Stimulated activated CD4-positive, alpha-beta T cell treated with anti-CD3 and anti-CD28 coated beads, Interleukin-4, amount 100 ng/mL, for 24 hours (primary cell): ENCODE measurements at regions not wholly inside any gene's neighbourhood (a gene's known extent, or its start where the extent isn't known, plus 50 kb on each side); places are given as distances from the start of the nearest gene placed in this dataset.
"Not testable (repeated sequence)": the region's sequence is repeated elsewhere in the genome, so short reads cannot be mapped to it uniquely, and the experiment has no call there.

Experiments
- DNase-seq: peaks from one replicate; pipeline ENCODE4 v3.0.0-alpha.2; 2020

GRCh38 chr4:12555011-12555410, 929.1 kb downstream of the RAB28 start:
- DNase-seq = no peak

- DNase-seq = no peak
Measured at GRCh38 chr4:12548678-12549077, 935.5 kb downstream of the RAB28 start.

- DNase-seq = no peak
Measured at GRCh38 chr4:12545812-12546211, 938.3 kb downstream of the RAB28 start.

- no peak for DNase-seq
Measured at GRCh38 chr4:12538162-12538561, 946.0 kb downstream of the RAB28 start.

- DNase-seq = no peak
Measured at GRCh38 chr4:12534684-12535083, 949.5 kb downstream of the RAB28 start.

GRCh38 chr4:12519426-12519825, 964.7 kb downstream of the RAB28 start:
- DNase-seq = no peak

- DNase-seq = no peak
Measured at GRCh38 chr4:12507868-12508481, 976.2 kb downstream of the RAB28 start.

- DNase-seq = no peak
Measured at GRCh38 chr4:12500409-12500808, 983.7 kb downstream of the RAB28 start.

GRCh38 chr4:12499693-12500092, 984.4 kb downstream of the RAB28 start:
- DNase-seq = no peak

- DNase-seq = no peak
Measured at GRCh38 chr4:12495211-12495610, 988.9 kb downstream of the RAB28 start.

GRCh38 chr4:12492730-12493393, 991.3 kb downstream of the RAB28 start:
- no peak for DNase-seq

- no peak for DNase-seq
Measured at GRCh38 chr4:12488672-12489071, 995.5 kb downstream of the RAB28 start.

GRCh38 chr4:12487000-12487399, 997.1 kb downstream of the RAB28 start:
- DNase-seq = no peak

- DNase-seq = no peak
Measured at GRCh38 chr4:12472087-12472486, 1012.1 kb downstream of the RAB28 start.

- DNase-seq = no peak
Measured at GRCh38 chr4:12471193-12471592, 1012.9 kb downstream of the RAB28 start.

GRCh38 chr4:12461576-12461975, 1022.6 kb downstream of the RAB28 start:
- DNase-seq = not testable (repeated sequence)

GRCh38 chr4:12459126-12459525, 1025.0 kb downstream of the RAB28 start:
- no peak for DNase-seq

- no peak for DNase-seq
Measured at GRCh38 chr4:12458621-12459020, 1025.5 kb downstream of the RAB28 start.

- DNase-seq = no peak
Measured at GRCh38 chr4:12452291-12452690, 1023.6 kb upstream of the HS3ST1 start.

- no peak for DNase-seq
Measured at GRCh38 chr4:12447451-12447850, 1018.8 kb upstream of the HS3ST1 start.

- DNase-seq = no peak
Measured at GRCh38 chr4:12446657-12447185, 1018.0 kb upstream of the HS3ST1 start.

GRCh38 chr4:12446256-12446655, 1017.6 kb upstream of the HS3ST1 start:
- no peak for DNase-seq

- no peak for DNase-seq
Measured at GRCh38 chr4:12445711-12446235, 1017.1 kb upstream of the HS3ST1 start.

- DNase-seq = no peak
Measured at GRCh38 chr4:12439633-12440305, 1011.1 kb upstream of the HS3ST1 start.
